HCT116 (cell line): ENCODE measurements at regions not wholly inside any gene's neighbourhood (a gene's known extent, or its start where the extent isn't known, plus 50 kb on each side); places are given as distances from the start of the nearest gene placed in this dataset.

Experiments used
- ATAC-seq: fragments of 200-7000 bp; cut with Tn5 transposase; 2 replicates; pipeline ENCODE4 v1.9.1; 2020; ENCODE audit warnings: mild to moderate bottlenecking, moderate library complexity
- BruUV-seq: library from RNA; stranded (reverse); fragments of 400-500 nt; replicated peaks from 2 replicates; lab custom pipeline; 2021; lab: Mats Ljungman, UMichigan
- CTCF ChIA-PET: fragments of 300-600 bp; sonication (Branson Sonifier 250); formaldehyde crosslinking; loops from one replicate; lab custom pipeline; 2021; ENCODE audit warnings: antibody characterized with exemption; lab: Charles Lee
- POLR2A ChIA-PET: fragments of 300-600, 350-600 bp; sonication (Branson Sonifier 250); formaldehyde crosslinking; loops from one replicate; lab custom pipeline; 2021; ENCODE audit warnings: antibody characterized with exemption; lab: Charles Lee
- RAD21 ChIA-PET, 2 experiments: fragments of 300-600 bp; sonication (Branson Sonifier 250); formaldehyde crosslinking; loops; one replicate each; lab custom pipeline; 2023; ENCODE audit warnings: low total read pairs in 2 of 2; ENCODE audit not compliant: uncharacterized antibody in 2 of 2, unreplicated experiment in 2 of 2, low non-redundant PET in 1 of 2; lab: Charles Lee
- DNase-seq: peaks from one replicate; pipeline ENCODE4 v3.0.0-alpha.2; 2010; ENCODE audit warnings: low read depth, low spot score
- H2AFZ ChIP-seq: fragments of 200-600 bp; shearing (Covaris generic), sonication (generic); 2 replicates; pipeline ENCODE4 v1.6.1; 2017; ENCODE audit warnings: low read depth, mixed run types, mixed read lengths, antibody characterized with exemption, low read length; ENCODE audit not compliant: poor library complexity, severe bottlenecking
- H3K27ac ChIP-seq: 2 replicates; pipeline ENCODE4 v1.5.1; 2012; ENCODE audit warnings: low read depth, low read length
- H3K27me3 ChIP-seq: fragments of 200-600 bp; sonication (generic); 2 replicates; pipeline ENCODE4 v1.6.1; 2016; ENCODE audit warnings: mixed run types, low read length, mixed read lengths; ENCODE audit not compliant: insufficient read depth
- H3K36me3 ChIP-seq, 2 experiments: fragments of 200-500 bp in 1 of 2; fragments of 200-600 bp in 1 of 2; sonication (Bioruptor generic) in 1 of 2; sonication (generic) in 1 of 2; 2 replicates each; pipeline versions ENCODE4 v1.5.1 to v1.6.1; 2014 to 2016; ENCODE audit warnings: low read length in 2 of 2, inconsistent platforms in 1 of 2, mixed read lengths in 1 of 2, mixed run types in 1 of 2; ENCODE audit not compliant: insufficient read depth in 2 of 2, control insufficient read depth in 1 of 2
- H3K4me1 ChIP-seq, 2 experiments: fragments of 200-600 bp in 1 of 2; sonication (generic) in 1 of 2; 2 replicates each; pipeline versions ENCODE4 v1.5.1 to v1.6.1; 2012 to 2017; ENCODE audit warnings: low read length in 2 of 2, inconsistent platforms in 1 of 2, mild to moderate bottlenecking in 1 of 2, mixed read lengths in 1 of 2, mixed run types in 1 of 2, moderate library complexity in 1 of 2; ENCODE audit not compliant: insufficient read depth in 2 of 2, control insufficient read depth in 1 of 2
- H3K4me2 ChIP-seq: fragments of 200-600 bp; sonication (generic); 2 replicates; pipeline ENCODE4 v1.6.1; 2017; ENCODE audit warnings: mixed run types, low read length, mixed read lengths
- H3K4me3 ChIP-seq, 2 experiments: fragments of 200-600 bp in 1 of 2; sonication (generic) in 1 of 2; replicated peaks in 1 of 2; 2 replicates each; pipeline ENCODE4 v1.5.1; 2011 to 2016; ENCODE audit warnings: low read length in 2 of 2, control low read depth in 1 of 2, low read depth in 1 of 2, mild to moderate bottlenecking in 1 of 2, mixed read lengths in 1 of 2, mixed run types in 1 of 2
- H3K79me2 ChIP-seq: fragments of 200-600 bp; sonication (generic); 2 replicates; pipeline ENCODE4 v1.6.1; 2017; ENCODE audit warnings: mild to moderate bottlenecking, mixed run types, low read length, moderate library complexity, mixed read lengths; ENCODE audit not compliant: insufficient read depth
- H3K9ac ChIP-seq: fragments of 200-600 bp; sonication (generic); 2 replicates; pipeline ENCODE4 v1.6.1; 2016; ENCODE audit warnings: low read length, mixed read lengths
- H3K9me2 ChIP-seq: fragments of 200-600 bp; sonication (generic), shearing (Covaris generic); 2 replicates; pipeline ENCODE4 v1.6.1; 2017; ENCODE audit warnings: mixed run types, mild to moderate bottlenecking, moderate library complexity; ENCODE audit not compliant: insufficient read depth
- H3K9me3 ChIP-seq, 2 experiments: fragments of 200-500 bp in 1 of 2; fragments of 200-600 bp in 1 of 2; sonication (Bioruptor generic) in 1 of 2; sonication (generic) in 1 of 2; 2 replicates each; pipeline ENCODE4 v1.6.1; 2014 to 2017; ENCODE audit warnings: low read length in 2 of 2, mixed read lengths in 2 of 2, inconsistent platforms in 1 of 2, low read depth in 1 of 2, mild to moderate bottlenecking in 1 of 2, mixed run types in 1 of 2, moderate library complexity in 1 of 2; ENCODE audit not compliant: control insufficient read depth in 1 of 2, insufficient read depth in 1 of 2
- H4K20me1 ChIP-seq: fragments of 200-600 bp; sonication (generic), shearing (Covaris generic); 2 replicates; pipeline ENCODE4 v1.6.1; 2017; ENCODE audit warnings: mixed run types, mild to moderate bottlenecking, moderate library complexity; ENCODE audit not compliant: insufficient read depth
- CBX3 ChIP-seq: IDR thresholded peaks from 2 replicates; pipeline ENCODE4 v1.6.1; 2012; ENCODE audit warnings: low read depth
- CEBPB ChIP-seq: IDR thresholded peaks from 2 replicates; pipeline ENCODE4 v1.6.1; 2012; ENCODE audit warnings: low read depth
- EGR1 ChIP-seq: IDR thresholded peaks from 2 replicates; pipeline ENCODE4 v1.6.1; 2012; ENCODE audit warnings: low read depth
- ELF1 ChIP-seq: IDR thresholded peaks from 2 replicates; pipeline ENCODE4 v1.6.1; 2012; ENCODE audit warnings: low read depth, borderline replicate concordance
- EZH2 ChIP-seq: fragments of 200-600 bp; sonication (generic); IDR thresholded peaks from 2 replicates; pipeline ENCODE4 v1.6.1; 2017; ENCODE audit warnings: antibody characterized with exemption, mixed run types
- FOSL1 ChIP-seq: IDR thresholded peaks from 2 replicates; pipeline ENCODE4 v1.6.1; 2012; ENCODE audit warnings: low read depth
- POLR2A ChIP-seq: IDR thresholded peaks from 2 replicates; pipeline ENCODE4 v1.7.0; 2011; ENCODE audit warnings: borderline replicate concordance; ENCODE audit not compliant: insufficient read depth, insufficient read length; ENCODE audit errors: extremely low read depth
- POLR2AphosphoS5 ChIP-seq: IDR thresholded peaks from 2 replicates; pipeline ENCODE4 v1.6.1; 2011; ENCODE audit warnings: mild to moderate bottlenecking, low read depth, low read length, moderate library complexity
- SIN3A ChIP-seq: IDR thresholded peaks from 2 replicates; pipeline ENCODE4 v1.6.1; 2012; ENCODE audit warnings: low read depth
- SP1 ChIP-seq: IDR thresholded peaks from 2 replicates; pipeline ENCODE4 v1.6.1; 2012; ENCODE audit warnings: low read depth
- SRF ChIP-seq: IDR thresholded peaks from 2 replicates; pipeline ENCODE4 v1.6.1; 2012; ENCODE audit warnings: low read depth
- TCF7L2 ChIP-seq: IDR thresholded peaks from 2 replicates; pipeline ENCODE4 v1.7.0; 2011; ENCODE audit warnings: borderline replicate concordance, inconsistent platforms; ENCODE audit not compliant: insufficient read depth, insufficient read length; ENCODE audit errors: extremely low read depth
- YY1 ChIP-seq: IDR thresholded peaks from 2 replicates; pipeline ENCODE4 v1.6.1; 2011; ENCODE audit warnings: low read length, low read depth, moderate library complexity, mild to moderate bottlenecking; ENCODE audit not compliant: insufficient replicate concordance; ENCODE audit errors: extremely low read depth
- ZFX ChIP-seq: fragments of 450-650 bp; IDR thresholded peaks from 2 replicates; pipeline ENCODE4 v1.6.1; 2017
- ZNF274 ChIP-seq: fragments of 200-500 bp; sonication (Bioruptor generic); IDR thresholded peaks from 2 replicates; pipeline ENCODE4 v1.6.1; 2014; ENCODE audit warnings: mild to moderate bottlenecking, low read depth, low read length, inconsistent platforms
- intact Hi-C: fragments of 100-400 bp; cut with micrococcal nuclease; formaldehyde crosslinking; loops from 2 replicates; pipeline ENCODE4 v1.10.0; 2022
- TF ChIP-seq, protein P1 (sequence below): IDR thresholded peaks from 2 replicates; pipeline ENCODE4 v1.6.1; 2012; ENCODE audit warnings: low read depth
- TF ChIP-seq, protein P2 (sequence below), 3 experiments: fragments of 200-600 bp in 1 of 3; sonication (generic) in 1 of 3; IDR thresholded peaks in 2 of 3; conservative IDR thresholded peaks in 1 of 3; 2 replicates each; pipeline ENCODE4 v1.5.1; 2012 to 2017; ENCODE audit warnings: low read depth in 2 of 3, low read length in 2 of 3, antibody characterized with exemption in 1 of 3, borderline replicate concordance in 1 of 3, control low read depth in 1 of 3, mild to moderate bottlenecking in 1 of 3, mixed read lengths in 1 of 3, mixed run types in 1 of 3, moderate library complexity in 1 of 3; ENCODE audit not compliant: insufficient read depth in 1 of 3
- TF ChIP-seq, protein P3 (sequence below): IDR thresholded peaks from 2 replicates; pipeline ENCODE4 v1.6.1; 2012
- TF ChIP-seq, protein P4 (sequence below): IDR thresholded peaks from 2 replicates; pipeline ENCODE4 v1.6.1; 2012

DNA sequence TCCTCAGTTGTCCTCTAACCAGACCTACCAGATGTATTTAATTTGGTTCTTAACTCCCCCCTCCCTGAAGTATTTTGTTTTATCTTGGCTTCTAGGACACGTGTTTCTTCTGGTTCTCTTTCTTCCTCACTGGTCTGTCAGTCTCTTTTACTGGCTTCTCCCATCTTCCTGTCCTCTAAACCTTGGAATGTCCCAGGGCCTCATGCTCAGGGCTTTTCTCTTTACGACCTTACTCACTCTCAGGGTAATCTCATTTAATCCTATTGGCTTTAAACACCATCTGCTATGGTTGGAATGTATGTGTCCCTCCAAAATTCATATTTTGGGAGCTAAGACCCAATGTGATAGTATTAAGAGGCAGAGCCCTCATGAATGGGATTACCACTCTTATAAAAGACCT, 418.2 kb upstream of the PODXL start:
- Histone ChIP-seq H4K20me1 (no peaks in the 10 kb centered on the region), H3K79me2 (no peaks in the 10 kb centered on the region), H3K27me3 (peaks cover 38% of the 10 kb centered on the region; the same call in 1 of the 2 replicates), H3K4me1 (no peaks in the 10 kb centered on the region), H3K36me3 (no peaks in the 10 kb centered on the region), H3K9ac (no peak overlapping the region), H3K9me3 (no peaks in the 10 kb centered on the region), H3K4me3 (no peak overlapping the region), H3K9me2 (no peaks in the 10 kb centered on the region), H3K27ac (no peak overlapping the region), H2AFZ (no peak overlapping the region), H3K4me2 (no peak overlapping the region)
- BruUV-seq, result no TSS peak
- no peak for TF ChIP-seq EGR1
- TF ChIP-seq EZH2, result no peak
- TF ChIP-seq, protein P1, sequence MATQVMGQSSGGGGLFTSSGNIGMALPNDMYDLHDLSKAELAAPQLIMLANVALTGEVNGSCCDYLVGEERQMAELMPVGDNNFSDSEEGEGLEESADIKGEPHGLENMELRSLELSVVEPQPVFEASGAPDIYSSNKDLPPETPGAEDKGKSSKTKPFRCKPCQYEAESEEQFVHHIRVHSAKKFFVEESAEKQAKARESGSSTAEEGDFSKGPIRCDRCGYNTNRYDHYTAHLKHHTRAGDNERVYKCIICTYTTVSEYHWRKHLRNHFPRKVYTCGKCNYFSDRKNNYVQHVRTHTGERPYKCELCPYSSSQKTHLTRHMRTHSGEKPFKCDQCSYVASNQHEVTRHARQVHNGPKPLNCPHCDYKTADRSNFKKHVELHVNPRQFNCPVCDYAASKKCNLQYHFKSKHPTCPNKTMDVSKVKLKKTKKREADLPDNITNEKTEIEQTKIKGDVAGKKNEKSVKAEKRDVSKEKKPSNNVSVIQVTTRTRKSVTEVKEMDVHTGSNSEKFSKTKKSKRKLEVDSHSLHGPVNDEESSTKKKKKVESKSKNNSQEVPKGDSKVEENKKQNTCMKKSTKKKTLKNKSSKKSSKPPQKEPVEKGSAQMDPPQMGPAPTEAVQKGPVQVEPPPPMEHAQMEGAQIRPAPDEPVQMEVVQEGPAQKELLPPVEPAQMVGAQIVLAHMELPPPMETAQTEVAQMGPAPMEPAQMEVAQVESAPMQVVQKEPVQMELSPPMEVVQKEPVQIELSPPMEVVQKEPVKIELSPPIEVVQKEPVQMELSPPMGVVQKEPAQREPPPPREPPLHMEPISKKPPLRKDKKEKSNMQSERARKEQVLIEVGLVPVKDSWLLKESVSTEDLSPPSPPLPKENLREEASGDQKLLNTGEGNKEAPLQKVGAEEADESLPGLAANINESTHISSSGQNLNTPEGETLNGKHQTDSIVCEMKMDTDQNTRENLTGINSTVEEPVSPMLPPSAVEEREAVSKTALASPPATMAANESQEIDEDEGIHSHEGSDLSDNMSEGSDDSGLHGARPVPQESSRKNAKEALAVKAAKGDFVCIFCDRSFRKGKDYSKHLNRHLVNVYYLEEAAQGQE, result no peak
- TF ChIP-seq, protein P2, sequence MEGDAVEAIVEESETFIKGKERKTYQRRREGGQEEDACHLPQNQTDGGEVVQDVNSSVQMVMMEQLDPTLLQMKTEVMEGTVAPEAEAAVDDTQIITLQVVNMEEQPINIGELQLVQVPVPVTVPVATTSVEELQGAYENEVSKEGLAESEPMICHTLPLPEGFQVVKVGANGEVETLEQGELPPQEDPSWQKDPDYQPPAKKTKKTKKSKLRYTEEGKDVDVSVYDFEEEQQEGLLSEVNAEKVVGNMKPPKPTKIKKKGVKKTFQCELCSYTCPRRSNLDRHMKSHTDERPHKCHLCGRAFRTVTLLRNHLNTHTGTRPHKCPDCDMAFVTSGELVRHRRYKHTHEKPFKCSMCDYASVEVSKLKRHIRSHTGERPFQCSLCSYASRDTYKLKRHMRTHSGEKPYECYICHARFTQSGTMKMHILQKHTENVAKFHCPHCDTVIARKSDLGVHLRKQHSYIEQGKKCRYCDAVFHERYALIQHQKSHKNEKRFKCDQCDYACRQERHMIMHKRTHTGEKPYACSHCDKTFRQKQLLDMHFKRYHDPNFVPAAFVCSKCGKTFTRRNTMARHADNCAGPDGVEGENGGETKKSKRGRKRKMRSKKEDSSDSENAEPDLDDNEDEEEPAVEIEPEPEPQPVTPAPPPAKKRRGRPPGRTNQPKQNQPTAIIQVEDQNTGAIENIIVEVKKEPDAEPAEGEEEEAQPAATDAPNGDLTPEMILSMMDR (IDR thresholded peaks at IDR 0.05 in 2 of 3, conservative IDR thresholded peaks at IDR 0.05 in 1 of 3; ENCODE audit: borderline replicate concordance in 1 of 3, insufficient read depth in 1 of 3, low read depth in 2 of 3, low read length in 2 of 3), result no peak
- TF ChIP-seq TCF7L2, result no peak
- no peak for TF ChIP-seq FOSL1
- no peak for TF ChIP-seq ZNF274
- TF ChIP-seq, protein P3, sequence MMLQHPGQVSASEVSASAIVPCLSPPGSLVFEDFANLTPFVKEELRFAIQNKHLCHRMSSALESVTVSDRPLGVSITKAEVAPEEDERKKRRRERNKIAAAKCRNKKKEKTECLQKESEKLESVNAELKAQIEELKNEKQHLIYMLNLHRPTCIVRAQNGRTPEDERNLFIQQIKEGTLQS, result no peak
- TF ChIP-seq, protein P4, sequence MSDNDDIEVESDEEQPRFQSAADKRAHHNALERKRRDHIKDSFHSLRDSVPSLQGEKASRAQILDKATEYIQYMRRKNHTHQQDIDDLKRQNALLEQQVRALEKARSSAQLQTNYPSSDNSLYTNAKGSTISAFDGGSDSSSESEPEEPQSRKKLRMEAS, result no peak
- TF ChIP-seq CBX3, result no peak
- TF ChIP-seq YY1, result no peak
- TF ChIP-seq SIN3A, result no peak
- no peak for TF ChIP-seq CEBPB
- no peak for TF ChIP-seq POLR2AphosphoS5
- TF ChIP-seq ZFX, result no peak
- TF ChIP-seq SRF, result no peak
- TF ChIP-seq SP1, result no peak
- TF ChIP-seq POLR2A, result no peak
- no peak for TF ChIP-seq ELF1
- POLR2A ChIA-PET, result no interaction called here
- DNase-seq, result no peak
- ATAC-seq, result no peak
- CTCF ChIA-PET, result no interaction called here
- intact Hi-C loops, result no loop called here
- RAD21 ChIA-PET, result no interaction called here
